ENCODE measurements at regions not wholly inside any gene's neighbourhood (a gene's known extent, or its start where the extent isn't known, plus 50 kb on each side); places are given as distances from the start of the nearest gene placed in this dataset.

DNA sequence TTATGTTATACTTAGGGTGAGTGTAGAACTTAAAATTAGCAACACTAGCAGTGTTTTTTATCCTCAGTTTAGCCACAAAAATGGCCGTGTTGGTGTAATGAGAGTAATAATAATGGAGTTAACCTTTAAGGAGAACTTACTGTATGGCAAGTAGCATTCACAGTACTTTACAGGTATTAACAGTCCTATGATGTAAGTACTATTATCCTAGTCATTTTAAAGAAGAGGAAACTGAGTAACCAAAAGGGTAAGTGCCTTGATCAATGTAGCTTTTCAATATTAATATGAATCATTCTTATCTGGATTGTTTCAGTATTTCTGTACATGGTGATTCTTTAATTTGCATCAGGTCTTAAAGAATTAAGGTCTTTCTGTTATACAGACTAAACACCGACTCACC is 170.3 kb downstream of the CD47 start:
- no peak for ATAC-seq
- intact Hi-C loops (cut with DNase I) = loop anchor here in 8 of 10 donors (10.0 kb wide), 6 partner anchors 164 to 686 kb away; no protein-coding TSS in a partner anchor
- Histone ChIP-seq H3K36me3 (no peaks in the 10 kb centered on the region), H3K4me1 (no peaks in the 10 kb centered on the region), H3K4me3 (no peak overlapping the region), H3K27me3 (peaks cover 0 to 15% (median 0%) of the 10 kb centered on the region in 9 donors), H3K27ac (no peak overlapping the region), H3K9me3 (no peaks in the 10 kb centered on the region)
- TF ChIP-seq POLR2A (IDR thresholded peaks at IDR 0.05) = no peak
- TF ChIP-seq, protein P1, sequence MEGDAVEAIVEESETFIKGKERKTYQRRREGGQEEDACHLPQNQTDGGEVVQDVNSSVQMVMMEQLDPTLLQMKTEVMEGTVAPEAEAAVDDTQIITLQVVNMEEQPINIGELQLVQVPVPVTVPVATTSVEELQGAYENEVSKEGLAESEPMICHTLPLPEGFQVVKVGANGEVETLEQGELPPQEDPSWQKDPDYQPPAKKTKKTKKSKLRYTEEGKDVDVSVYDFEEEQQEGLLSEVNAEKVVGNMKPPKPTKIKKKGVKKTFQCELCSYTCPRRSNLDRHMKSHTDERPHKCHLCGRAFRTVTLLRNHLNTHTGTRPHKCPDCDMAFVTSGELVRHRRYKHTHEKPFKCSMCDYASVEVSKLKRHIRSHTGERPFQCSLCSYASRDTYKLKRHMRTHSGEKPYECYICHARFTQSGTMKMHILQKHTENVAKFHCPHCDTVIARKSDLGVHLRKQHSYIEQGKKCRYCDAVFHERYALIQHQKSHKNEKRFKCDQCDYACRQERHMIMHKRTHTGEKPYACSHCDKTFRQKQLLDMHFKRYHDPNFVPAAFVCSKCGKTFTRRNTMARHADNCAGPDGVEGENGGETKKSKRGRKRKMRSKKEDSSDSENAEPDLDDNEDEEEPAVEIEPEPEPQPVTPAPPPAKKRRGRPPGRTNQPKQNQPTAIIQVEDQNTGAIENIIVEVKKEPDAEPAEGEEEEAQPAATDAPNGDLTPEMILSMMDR (IDR thresholded peaks at IDR 0.05) = no peak
- 87 to 88% (median 87%) methylated on average over 2 of the region's 2 CpGs for WGBS, 4 donors
- DNase-seq = no peak

DNA sequence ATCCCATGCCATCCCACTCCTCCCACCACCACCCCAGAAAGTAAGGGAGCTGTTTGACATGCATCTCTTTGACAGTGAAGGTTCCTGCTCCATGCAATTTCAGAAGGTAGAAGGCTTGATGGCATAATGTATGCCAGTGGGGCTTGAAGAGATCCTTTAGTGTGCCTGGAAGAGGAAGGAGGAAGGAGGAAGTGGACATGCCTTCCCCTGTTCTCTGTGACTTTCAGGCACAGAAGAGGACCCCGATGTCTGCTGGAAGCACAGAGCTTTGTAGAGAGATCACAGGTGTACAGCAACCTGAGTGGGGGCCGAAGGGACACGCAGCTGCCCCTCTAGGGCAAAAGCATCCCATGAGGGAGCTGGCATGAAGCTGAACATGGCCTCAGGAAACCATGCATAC is 171.6 kb downstream of the CD47 start:
- intact Hi-C loops (cut with DNase I) = no loop called here
- no peak overlapping the region for H3K27ac ChIP-seq
- 54 to 78% (median 75%) methylated on average over 3 of the region's 3 CpGs for WGBS, 4 donors
- peaks cover 0 to 15% (median 0%) of the 10 kb centered on the region in 9 donors for H3K27me3 ChIP-seq
- ATAC-seq (no peak), DNase-seq (no peak)
- no peaks in the 10 kb centered on the region for H3K4me1 ChIP-seq
- H3K36me3 ChIP-seq = no peaks in the 10 kb centered on the region
- no peak overlapping the region for H3K4me3 ChIP-seq
- TF ChIP-seq, protein P1 (IDR thresholded peaks at IDR 0.05) = no peak
- no peak for TF ChIP-seq POLR2A (IDR thresholded peaks at IDR 0.05)
- no peaks in the 10 kb centered on the region for H3K9me3 ChIP-seq

GRCh38 chr3:107916171-107916570 is 174.7 kb downstream of the CD47 start:
- no peaks in the 10 kb centered on the region for H3K4me1 ChIP-seq
- ATAC-seq (no peak), DNase-seq (no peak)
- intact Hi-C loops (cut with DNase I) = no loop called here
- H3K36me3 ChIP-seq = no peaks in the 10 kb centered on the region
- no peak overlapping the region for H3K4me3 ChIP-seq
- WGBS, 4 donors = 77 to 86% (median 82%) methylated on average over 6 of the region's 6 CpGs
- TF ChIP-seq, protein P1 (IDR thresholded peaks at IDR 0.05) = no peak
- TF ChIP-seq POLR2A (IDR thresholded peaks at IDR 0.05) = no peak
- peaks cover 0 to 13% (median 0%) of the 10 kb centered on the region in 9 donors for H3K27me3 ChIP-seq
- no peak overlapping the region for H3K27ac ChIP-seq
- no peaks in the 10 kb centered on the region for H3K9me3 ChIP-seq

- no peak overlapping the region for H3K4me3 ChIP-seq
- peaks cover 0 to 11% (median 0%) of the 10 kb centered on the region in 9 donors for H3K27me3 ChIP-seq
- 98 to 100% (median 98%) methylated on average over 1 of the region's 1 CpG for WGBS, 4 donors
- DNase-seq = no peak
- H3K36me3 ChIP-seq = no peaks in the 10 kb centered on the region
- TF ChIP-seq, protein P1 (IDR thresholded peaks at IDR 0.05) = no peak
- TF ChIP-seq POLR2A (IDR thresholded peaks at IDR 0.05) = no peak
- intact Hi-C loops (cut with DNase I) = no loop called here
- no peak overlapping the region for H3K27ac ChIP-seq
- no peaks in the 10 kb centered on the region for H3K9me3 ChIP-seq
- no peaks in the 10 kb centered on the region for H3K4me1 ChIP-seq
- ATAC-seq = no peak
These were observed 175.1 kb downstream of the CD47 start for GRCh38 chr3:107915706-107916105.
